Activated T-cell treated with anti-CD3 and anti-CD28 coated beads for 1 hour (primary cell): ENCODE measurements at regions not wholly inside any gene's neighbourhood (a gene's known extent, or its start where the extent isn't known, plus 50 kb on each side); places are given as distances from the start of the nearest gene placed in this dataset.

ENCODE experiments used
- DNase-seq: peaks from one replicate; pipeline ENCODE4 v3.0.0-alpha.2; 2020; ENCODE audit warnings: low read depth

DNA sequence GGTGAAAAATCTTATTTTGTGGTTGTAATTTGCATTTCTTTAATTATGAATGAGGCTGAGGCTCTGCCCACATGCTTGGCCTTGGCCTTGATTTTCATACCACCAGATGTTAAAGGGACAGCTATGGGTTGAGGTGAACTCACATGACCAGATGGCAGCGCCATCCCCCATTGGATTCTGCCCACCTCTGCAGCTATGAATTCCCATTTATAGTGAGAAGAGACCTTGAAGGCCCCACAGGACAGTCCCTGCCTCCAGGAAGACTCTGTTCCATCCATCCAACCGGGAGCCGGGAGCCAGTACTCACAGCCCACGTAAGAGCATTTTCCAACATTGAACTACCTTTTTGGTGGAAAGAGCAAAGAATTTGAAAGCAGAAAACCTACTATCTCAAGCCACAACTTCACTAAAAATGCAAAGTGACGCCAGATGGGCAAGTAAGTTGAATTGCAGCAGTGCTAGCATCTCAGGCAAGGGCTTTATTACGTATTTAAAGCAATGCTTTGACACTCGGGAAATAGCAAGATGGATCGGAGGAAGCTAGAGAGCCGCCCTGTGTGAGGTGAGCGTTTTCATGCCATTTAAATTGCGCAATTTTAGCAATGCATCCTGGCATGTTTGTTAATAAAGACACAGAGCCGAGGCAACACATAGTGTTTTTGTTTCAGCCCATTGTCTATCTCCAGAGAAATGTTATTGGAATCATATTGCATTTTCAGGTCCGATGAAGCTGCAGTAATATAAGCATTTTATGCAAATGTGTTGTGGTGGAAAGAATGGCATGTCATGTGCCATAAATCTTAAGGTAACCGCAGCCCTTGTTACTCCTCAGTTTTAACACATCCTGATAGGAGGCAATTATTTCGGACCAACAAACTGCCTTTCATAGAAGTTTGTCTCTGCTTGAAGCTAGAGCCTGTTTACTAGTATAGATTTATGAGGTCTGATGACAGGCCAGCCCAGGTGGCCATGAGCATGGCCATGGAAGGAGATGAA, 273.4 kb upstream of the TNRC6C start:
- no peak for DNase-seq

DNA sequence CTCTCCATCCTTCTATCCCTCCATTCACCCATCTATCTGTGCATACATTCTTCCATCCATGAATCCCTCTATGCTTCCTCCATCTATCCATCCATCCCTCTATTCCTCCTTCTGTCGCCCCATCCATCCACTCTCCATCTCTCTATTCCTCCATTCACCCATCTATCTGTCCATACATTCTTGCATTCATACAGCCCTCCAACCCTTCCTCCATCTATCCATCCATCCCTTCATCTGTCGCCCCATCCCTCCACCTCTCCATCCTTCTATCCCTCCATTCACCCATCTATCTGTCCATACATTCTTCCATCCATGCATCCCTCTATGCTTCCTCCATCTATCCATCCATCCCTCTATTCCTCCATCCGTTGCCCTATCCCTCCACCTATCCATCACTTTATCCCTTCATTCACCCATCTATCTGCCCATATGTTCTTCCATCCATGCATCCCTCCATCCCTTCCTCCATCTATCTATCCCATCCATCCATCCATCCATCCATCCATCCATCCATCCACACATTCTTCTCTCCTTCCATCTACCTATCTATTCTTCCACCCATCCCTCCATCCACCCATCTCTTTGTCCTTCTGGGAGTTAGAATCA, 272.5 kb upstream of the TNRC6C start:
- no peak for DNase-seq

DNA sequence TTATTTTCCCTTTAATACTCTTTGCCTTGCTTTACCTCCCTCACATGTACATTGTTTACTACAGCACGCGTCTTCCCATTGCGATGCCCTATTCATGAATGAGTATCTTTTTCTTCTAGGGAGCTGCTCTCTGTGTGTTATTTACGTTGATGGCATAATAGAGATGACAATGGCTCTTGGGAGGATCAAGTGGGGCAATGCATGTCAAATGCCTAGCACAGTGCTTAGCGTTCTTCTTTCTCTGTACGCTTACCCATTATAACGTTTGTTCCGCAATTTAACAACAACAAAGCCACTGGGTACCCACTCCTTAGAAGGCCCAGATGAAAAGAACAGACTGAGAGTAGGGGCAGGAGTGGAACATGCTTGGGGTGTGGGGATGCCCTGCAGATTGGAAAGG, 271.6 kb upstream of the TNRC6C start:
- DNase-seq = no peak

GRCh38 chr17:77687417-77687816, 271.1 kb upstream of the TNRC6C start:
- no peak for DNase-seq

GRCh38 chr17:77687921-77688320, 270.6 kb upstream of the TNRC6C start:
- no peak for DNase-seq

DNA sequence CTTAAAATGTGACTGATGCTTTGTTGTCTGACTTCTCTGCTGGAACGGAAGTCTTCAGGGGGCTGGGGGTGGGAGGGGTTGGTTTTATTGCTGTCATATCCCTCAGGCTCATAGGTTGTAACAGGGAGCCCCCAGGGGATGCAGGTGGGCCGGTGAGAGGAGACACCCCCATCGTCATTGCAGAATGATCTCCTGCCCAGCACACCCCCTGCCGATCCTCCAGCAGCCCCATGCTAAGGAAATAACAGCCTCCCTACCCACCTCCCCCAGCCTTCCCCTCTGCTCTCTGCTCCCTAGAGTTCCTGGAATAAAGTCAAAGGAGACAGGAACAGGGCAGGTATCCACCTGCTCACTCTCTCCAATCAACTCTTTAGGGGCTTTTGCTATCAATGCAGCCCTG, 270.1 kb upstream of the TNRC6C start:
- DNase-seq = no peak

DNA sequence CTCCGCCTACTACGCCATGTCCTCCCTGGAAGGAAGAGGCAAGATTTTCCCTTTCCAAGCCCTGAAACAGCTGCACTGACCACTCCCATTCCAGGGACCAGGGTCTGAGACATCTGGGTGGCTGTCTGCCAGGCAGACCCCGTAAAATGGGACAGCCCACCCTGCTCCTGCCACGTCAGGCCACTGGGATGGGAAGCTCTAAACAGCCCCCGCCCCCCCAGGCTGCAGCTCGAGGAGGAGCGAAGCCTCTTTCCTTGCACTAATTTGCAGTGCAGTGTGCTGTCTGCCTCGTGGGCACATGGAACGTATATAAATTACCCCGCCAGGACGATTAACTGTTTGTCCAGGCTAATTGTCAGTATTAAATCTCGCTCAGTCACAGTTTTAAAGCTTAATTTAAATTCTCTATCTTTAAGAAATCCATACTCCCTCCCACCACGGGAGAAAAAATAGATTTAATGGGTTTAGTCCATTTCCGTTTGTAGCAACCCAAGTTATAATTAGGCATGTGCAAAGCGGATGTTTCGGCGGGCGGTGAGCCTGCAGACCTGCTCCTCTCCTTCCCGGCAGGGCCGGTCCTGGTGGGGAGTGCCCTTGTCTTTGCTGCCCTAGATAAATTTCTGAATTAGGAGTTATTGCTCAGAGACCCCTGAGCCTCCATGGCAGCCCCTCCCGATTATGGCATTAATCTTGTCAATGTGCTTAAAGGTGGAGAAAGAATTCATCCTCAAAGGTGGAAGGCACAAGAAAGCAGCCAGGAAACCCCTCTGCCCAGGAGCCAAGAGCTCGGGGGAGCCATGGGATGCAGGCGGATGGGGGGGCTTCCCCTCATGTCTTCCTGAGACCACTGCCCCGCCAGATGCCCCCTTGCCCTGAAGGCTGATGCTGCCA, 268.0 kb upstream of the TNRC6C start:
- DNase-seq = no peak

GRCh38 chr17:77691216-77692085, 267.1 kb upstream of the TNRC6C start:
- no peak for DNase-seq

GRCh38 chr17:77692571-77693161, 265.8 kb upstream of the TNRC6C start:
- no peak for DNase-seq

GRCh38 chr17:77693301-77693700, 265.2 kb upstream of the TNRC6C start:
- DNase-seq = no peak

- DNase-seq = no peak
Measured at GRCh38 chr17:77693776-77694175, 264.7 kb upstream of the TNRC6C start.

DNA sequence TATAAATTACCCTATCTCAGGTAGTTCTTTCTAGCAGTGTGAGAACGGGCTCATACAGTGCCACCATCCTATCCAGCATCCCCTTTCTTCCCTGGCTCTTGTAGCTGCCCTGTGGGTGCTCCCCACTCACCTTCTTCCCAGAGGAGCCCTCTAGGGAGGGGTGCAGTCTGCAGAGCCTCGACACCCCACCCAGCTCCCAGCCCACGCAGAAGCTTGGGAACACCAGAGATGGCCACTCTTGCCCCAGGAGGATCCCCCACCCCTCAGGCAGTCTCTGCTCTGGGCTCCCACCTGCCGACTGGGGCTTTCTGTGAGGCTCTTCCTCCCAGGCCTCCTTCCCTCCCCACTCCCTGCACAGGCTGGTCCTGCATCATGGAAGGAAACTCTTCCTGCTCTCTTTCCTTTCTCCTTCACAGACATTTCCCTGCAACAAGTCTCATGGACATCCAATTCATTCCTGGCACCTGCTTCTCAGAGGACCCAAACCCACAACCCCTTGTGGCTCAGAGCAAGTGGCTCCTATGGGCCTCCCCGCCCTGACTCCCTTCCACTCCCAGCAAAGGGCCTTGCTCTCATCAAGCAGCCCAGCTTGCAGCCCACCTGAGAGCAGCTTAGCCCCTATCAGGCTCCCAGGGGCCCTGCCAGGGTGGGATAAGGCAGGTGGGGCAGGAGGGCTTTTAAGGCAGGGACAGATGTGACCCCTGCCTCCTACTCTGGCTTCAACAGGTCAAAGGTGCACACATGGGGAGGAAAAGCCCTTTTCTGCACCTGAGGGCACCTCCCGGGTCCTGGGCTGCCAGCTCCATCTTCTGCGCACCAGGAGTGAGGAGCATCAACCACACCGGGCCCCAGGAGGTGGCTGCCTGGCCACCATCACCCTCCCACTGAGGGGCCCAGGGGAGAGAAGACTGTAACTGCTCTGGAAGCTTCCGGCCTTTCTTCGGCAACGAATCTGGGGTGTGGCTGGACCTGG, 263.8 kb upstream of the TNRC6C start:
- no peak for DNase-seq

- no peak for DNase-seq
Measured at GRCh38 chr17:77695386-77695785, 263.1 kb upstream of the TNRC6C start.

DNA sequence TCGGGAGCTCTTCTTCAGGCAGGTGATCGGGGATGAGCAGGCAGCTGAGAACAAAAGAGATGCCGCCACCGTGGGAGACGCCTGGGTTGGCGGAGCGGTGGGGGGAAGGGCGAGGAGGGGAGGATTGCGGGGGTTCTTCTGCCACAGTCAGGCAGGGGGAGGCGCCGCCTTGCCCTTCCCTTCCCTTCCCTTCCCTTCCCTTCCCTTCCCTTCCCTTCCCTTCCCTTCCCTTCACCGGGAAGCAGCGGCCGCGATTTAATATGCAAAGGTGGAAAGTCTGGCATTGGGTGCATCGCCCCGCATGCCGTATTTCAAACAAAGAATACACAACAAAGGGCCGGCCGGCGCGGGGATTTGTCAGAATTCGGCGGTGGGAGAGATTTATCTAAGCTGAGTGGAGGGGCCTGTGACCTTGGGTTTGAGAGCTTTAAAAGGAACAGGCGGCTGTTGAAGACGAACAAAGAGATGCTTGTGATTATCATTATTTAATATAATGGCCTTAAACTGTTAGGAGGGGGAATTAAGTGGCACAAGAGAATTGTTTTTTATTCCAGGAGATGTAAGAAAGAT, 262.3 kb upstream of the TNRC6C start:
- DNase-seq = no peak

GRCh38 chr17:77696721-77697460, 261.6 kb upstream of the TNRC6C start:
- no peak for DNase-seq

- DNase-seq = no peak
Measured at GRCh38 chr17:77697480-77698400, 260.8 kb upstream of the TNRC6C start.

DNA sequence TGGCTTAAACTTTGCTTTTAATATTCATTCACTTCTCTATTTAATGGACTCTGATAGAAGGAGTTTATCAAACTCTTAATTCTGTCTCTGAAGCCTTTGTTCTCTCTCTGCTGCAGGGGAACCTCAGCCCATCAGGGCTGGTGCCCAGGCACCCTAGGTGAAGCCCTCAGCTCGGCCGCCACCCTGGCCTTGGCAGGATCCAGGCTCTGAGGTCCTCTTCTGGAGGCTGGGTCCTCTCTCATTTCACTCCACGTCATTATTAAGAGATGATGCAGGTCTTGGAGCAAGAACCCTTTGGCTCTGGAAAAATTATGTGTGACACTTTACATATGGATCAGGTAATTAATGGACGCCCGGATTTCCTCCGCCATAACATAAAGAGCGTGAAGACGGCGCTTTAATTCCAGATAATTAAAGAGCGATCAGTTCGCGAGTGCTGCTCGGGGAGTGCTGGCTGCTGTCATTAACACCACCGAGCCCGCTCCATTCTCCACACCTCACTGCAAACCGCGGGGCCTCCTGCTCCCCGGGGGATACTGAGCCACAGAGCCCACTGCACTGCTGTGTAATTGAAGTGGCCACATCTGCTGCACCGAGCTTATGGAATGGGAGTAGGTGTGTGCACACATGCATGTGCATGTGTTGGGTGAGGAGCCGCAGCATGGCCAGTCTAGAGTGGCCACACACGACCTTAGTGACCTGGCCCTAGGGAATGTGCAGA, 259.4 kb upstream of the TNRC6C start:
- DNase-seq = no peak
